GM12878 (cell line): ENCODE measurements at regions not wholly inside any gene's neighbourhood (a gene's known extent, or its start where the extent isn't known, plus 50 kb on each side); places are given as distances from the start of the nearest gene placed in this dataset.

Source experiments
- ATAC-seq: fragments of 200-7000 bp; cut with Tn5 transposase; 3 replicates; pipeline ENCODE4 v1.9.1; 2020; ENCODE audit warnings: mild to moderate bottlenecking, moderate library complexity
- BruUV-seq: library from RNA; stranded (reverse); fragments of 400-500 nt; replicated peaks from 2 replicates; lab custom pipeline; 2021; lab: Mats Ljungman, UMichigan
- CTCF ChIA-PET: fragments of 300-600 bp; sonication (Branson Sonifier 250); formaldehyde crosslinking; extraction: SDS; loops from one replicate; lab custom pipeline; 2021; ENCODE audit warnings: inconsistent platforms; lab: Yijun Ruan, JAX
- POLR2A ChIA-PET: fragments of 350-600 bp; formaldehyde crosslinking; extraction: SDS; loops from one replicate; lab custom pipeline; 2021; ENCODE audit warnings: inconsistent platforms; lab: Charles Lee
- RAD21 ChIA-PET: fragments of 300-600 bp; sonication (Branson Sonifier 250); formaldehyde crosslinking; loops from one replicate; lab custom pipeline; 2023; ENCODE audit warnings: antibody characterized with exemption; ENCODE audit not compliant: unreplicated experiment; lab: Charles Lee
- SMC1A ChIA-PET: fragments of 300-600 bp; sonication (Branson Sonifier 250); formaldehyde crosslinking; loops from one replicate; lab custom pipeline; 2023; ENCODE audit not compliant: unreplicated experiment, uncharacterized antibody; lab: Charles Lee
- DNase-seq: peaks from one replicate; pipeline ENCODE4 v3.0.0-alpha.2; 2011; ENCODE audit warnings: low read depth, low spot score
- FAIRE-seq: peaks from 3 replicates; lab custom pipeline; 2011; peaks lifted over from hg19 to GRCh38; lab: Jason Lieb, UNC
- H2AFZ ChIP-seq: 2 replicates; pipeline ENCODE4 v1.6.0; 2011; ENCODE audit warnings: low read depth, low read length, control low read depth; ENCODE audit not compliant: control insufficient read depth
- H3K27ac ChIP-seq: 2 replicates; pipeline ENCODE4 v1.5.1; 2011; ENCODE audit warnings: control low read depth; ENCODE audit not compliant: control insufficient read depth, insufficient read depth
- H3K27me3 ChIP-seq, 2 experiments: replicated peaks in 1 of 2; 2 replicates each; pipeline versions ENCODE4 v1.6.0 to v1.6.1; 2011; ENCODE audit warnings: low read length in 1 of 2; ENCODE audit not compliant: control insufficient read depth in 2 of 2, insufficient read depth in 2 of 2
- H3K36me3 ChIP-seq, 2 experiments: 2 replicates each; pipeline ENCODE4 v1.5.1; 2011; ENCODE audit warnings: low read length in 1 of 2; ENCODE audit not compliant: control insufficient read depth in 2 of 2, insufficient read depth in 2 of 2
- H3K4me1 ChIP-seq: 2 replicates; pipeline ENCODE4 v1.6.1; 2011; ENCODE audit warnings: mild to moderate bottlenecking, low read length, moderate library complexity, mixed read lengths; ENCODE audit not compliant: control insufficient read depth, insufficient read depth
- H3K4me2 ChIP-seq: 2 replicates; pipeline ENCODE4 v1.6.0; 2011; ENCODE audit warnings: control low read depth; ENCODE audit not compliant: control insufficient read depth, insufficient read depth
- H3K4me3 ChIP-seq: fragments of 200-600 bp; sonication (generic); 2 replicates; pipeline ENCODE4 v1.5.1; 2016
- H3K79me2 ChIP-seq: 2 replicates; pipeline ENCODE4 v1.6.0; 2011; ENCODE audit warnings: low read length; ENCODE audit not compliant: control insufficient read depth, insufficient read depth
- H3K9ac ChIP-seq: 2 replicates; pipeline ENCODE4 v1.8.0; 2011; ENCODE audit warnings: low read length, control low read depth, mixed read lengths; ENCODE audit not compliant: control insufficient read depth, insufficient read depth
- H3K9me3 ChIP-seq: replicated peaks from 3 replicates; pipeline ENCODE4 v1.5.1; 2011; ENCODE audit warnings: mild to moderate bottlenecking, low read length; ENCODE audit not compliant: control insufficient read depth, insufficient read depth
- H4K20me1 ChIP-seq: 2 replicates; pipeline ENCODE4 v1.6.0; 2011; ENCODE audit not compliant: control insufficient read depth, insufficient read depth
- BACH1 ChIP-seq: fragments of 450-650 bp; IDR thresholded peaks from 2 replicates; pipeline ENCODE4 v1.6.1; 2017; ENCODE audit warnings: mild to moderate bottlenecking, borderline replicate concordance
- BCL11A ChIP-seq: IDR thresholded peaks from 2 replicates; pipeline ENCODE4 v1.6.1; 2011; ENCODE audit warnings: low read depth, low read length
- CBX5 ChIP-seq: sonication (generic); IDR thresholded peaks from 2 replicates; pipeline ENCODE4 v1.6.1; 2016; ENCODE audit warnings: low read depth, moderate library complexity, mild to moderate bottlenecking, inconsistent platforms
- CEBPZ ChIP-seq: fragments of 150-350 bp; IDR thresholded peaks from 2 replicates; pipeline ENCODE4 v1.6.1; 2016; ENCODE audit warnings: low read depth, low read length
- CUX1 ChIP-seq: IDR thresholded peaks from 2 replicates; pipeline ENCODE4 v1.6.1; 2012; ENCODE audit warnings: improper control_type of control experiment, low read depth, low read length; ENCODE audit not compliant: insufficient replicate concordance
- FOXK2 ChIP-seq: fragments of 450-650 bp; IDR thresholded peaks from 2 replicates; pipeline ENCODE4 v1.6.1; 2017; ENCODE audit warnings: mild to moderate bottlenecking, moderate library complexity
- HDAC2 ChIP-seq: fragments of 200-600 bp; sonication (generic); IDR thresholded peaks from 2 replicates; pipeline ENCODE4 v1.6.1; 2017
- IRF4 ChIP-seq: IDR thresholded peaks from 2 replicates; pipeline ENCODE4 v1.6.1; 2011; ENCODE audit warnings: low read depth, low read length
- JUND ChIP-seq: IDR thresholded peaks from 2 replicates; pipeline ENCODE4 v1.6.1; 2012; ENCODE audit warnings: low read depth, mild to moderate bottlenecking, low read length, improper control_type of control experiment, moderate library complexity
- KAT2A ChIP-seq: conservative IDR thresholded peaks from 2 replicates; pipeline ENCODE4 v1.6.1; 2011; ENCODE audit warnings: low read depth, low read length; ENCODE audit not compliant: control insufficient read depth
- MXI1 ChIP-seq: fragments of 150-350 bp; IDR thresholded peaks from 2 replicates; pipeline ENCODE4 v1.6.1; 2011; ENCODE audit warnings: low read depth, mild to moderate bottlenecking, inconsistent platforms, low read length, improper control_type of control experiment
- NFIC ChIP-seq: IDR thresholded peaks from 2 replicates; pipeline ENCODE4 v1.6.1; 2012; ENCODE audit warnings: low read depth, mild to moderate bottlenecking, inconsistent platforms, low read length, moderate library complexity
- NR2C1 ChIP-seq: fragments of 450-650 bp; IDR thresholded peaks from 2 replicates; pipeline ENCODE4 v1.6.1; 2017; ENCODE audit warnings: antibody characterized with exemption, mild to moderate bottlenecking, moderate library complexity
- NR2F1 ChIP-seq: fragments of 450-650 bp; conservative IDR thresholded peaks from 2 replicates; pipeline ENCODE4 v1.6.1; 2017; ENCODE audit warnings: mild to moderate bottlenecking
- PML ChIP-seq: IDR thresholded peaks from 2 replicates; pipeline ENCODE4 v1.6.1; 2012; ENCODE audit warnings: low read length, inconsistent platforms
- RUNX3 ChIP-seq: IDR thresholded peaks from 2 replicates; pipeline ENCODE4 v1.6.1; 2012; ENCODE audit warnings: low read length, inconsistent platforms
- SMAD5 ChIP-seq: IDR thresholded peaks from 2 replicates; pipeline ENCODE4 v1.6.1; 2016; ENCODE audit warnings: antibody characterized with exemption, low read depth
- SPI1 ChIP-seq: IDR thresholded peaks from 2 replicates; pipeline ENCODE4 v1.6.1; 2011; ENCODE audit warnings: low read depth, mild to moderate bottlenecking, low read length, moderate library complexity, borderline replicate concordance; ENCODE audit not compliant: insufficient read depth
- SREBF1 ChIP-seq: IDR thresholded peaks from 2 replicates; pipeline ENCODE4 v1.6.1; 2012; ENCODE audit warnings: mild to moderate bottlenecking, low read length
- ZBED1 ChIP-seq: IDR thresholded peaks from 2 replicates; pipeline ENCODE4 v1.6.1; 2016; ENCODE audit warnings: borderline replicate concordance
- WGBS: methylation state at CpG from one replicate; pipeline ENCODE4 v1.1.6; 2016; ENCODE audit warnings: low lambda C conversion rate; ENCODE audit not compliant: insufficient replicate concordance, insufficient coverage; ENCODE audit errors: missing lambda C conversion rate; 5-methylcytosine and 5-hydroxymethylcytosine counted together
- in situ Hi-C: fragments of 300-500 bp; cut with MboI; formaldehyde crosslinking; loops from 9 replicates; pipeline ENCODE4 v1.14.3; 2018; ENCODE audit warnings: mixed read lengths
- intact Hi-C: fragments of 100-400 bp; cut with micrococcal nuclease; formaldehyde crosslinking; loops from one replicate; pipeline ENCODE4 v1.14.2; 2022; ENCODE audit not compliant: unreplicated experiment

GRCh38 chr14:51535443-51536044 is 116.2 kb upstream of the FRMD6 start:
- in situ Hi-C loops: no loop called here
- H3K4me1 ChIP-seq: no peaks in the 10 kb centered on the region
- H3K27me3 ChIP-seq: no peaks in the 10 kb centered on the region
- no peak for ATAC-seq
- no peak overlapping the region for H3K27ac ChIP-seq
- no peaks in the 10 kb centered on the region for H3K9me3 ChIP-seq
- no peaks in the 10 kb centered on the region for H3K36me3 ChIP-seq
- intact Hi-C loops: no loop called here
- TF ChIP-seq ZBED1: no peak
- no peak for TF ChIP-seq CUX1
- no peak for TF ChIP-seq KAT2A
- TF ChIP-seq MXI1: no peak
- no peak for TF ChIP-seq SREBF1
- no peak for TF ChIP-seq HDAC2
- no peak for TF ChIP-seq SPI1
- no peak for TF ChIP-seq JUND
- no peak for TF ChIP-seq BCL11A
- TF ChIP-seq NR2F1: no peak
- TF ChIP-seq IRF4: no peak
- no peak for TF ChIP-seq RUNX3
- TF ChIP-seq NFIC: no peak
- TF ChIP-seq NR2C1: no peak
- TF ChIP-seq CBX5: no peak
- TF ChIP-seq PML: no peak
- TF ChIP-seq FOXK2: no peak
- TF ChIP-seq BACH1: no peak
- no peak for TF ChIP-seq CEBPZ
- TF ChIP-seq SMAD5: no peak
- WGBS: 23% methylated on average over 2 of the region's 2 CpGs
- H3K4me3 ChIP-seq: no peak overlapping the region
- ChIA-PET SMC1A (no interaction called here), CTCF (no interaction called here), RAD21 (no interaction called here), POLR2A (no interaction called here)
- no peaks in the 10 kb centered on the region for H4K20me1 ChIP-seq
- H2AFZ ChIP-seq: no peak overlapping the region
- no peak for DNase-seq
- no TSS peak for BruUV-seq
- H3K79me2 ChIP-seq: no peaks in the 10 kb centered on the region
- no peak for FAIRE-seq
- H3K4me2 ChIP-seq: no peak overlapping the region
- H3K9ac ChIP-seq: no peak overlapping the region
